ENCODE measurements at regions not wholly inside any gene's neighbourhood (a gene's known extent, or its start where the extent isn't known, plus 50 kb on each side); places are given as distances from the start of the nearest gene placed in this dataset.

DNA sequence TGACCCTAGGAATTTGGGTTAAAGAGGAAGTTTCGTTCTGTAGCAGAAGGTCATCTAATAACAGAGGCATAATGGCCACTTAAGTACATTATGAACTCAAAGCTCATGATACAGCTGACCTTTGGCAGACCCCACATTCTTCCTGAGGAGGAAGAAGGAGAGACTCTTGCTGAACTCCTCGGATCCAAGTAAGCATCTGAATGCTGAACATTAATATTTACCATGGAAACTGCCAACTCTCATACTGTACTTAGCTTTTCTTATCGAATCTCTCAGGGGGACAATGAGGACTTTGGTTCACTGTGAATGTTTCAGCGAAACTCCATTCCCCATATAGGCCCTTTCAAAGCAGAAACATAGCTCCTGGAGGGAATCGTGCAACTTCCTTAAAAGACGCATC, 781.4 kb upstream of the GYPC start:
- H3K9me3 ChIP-seq (ENCODE audit: insufficient read depth, low read depth, low read length), result no peaks in the 10 kb centered on the region
- H3F3A ChIP-seq (ENCODE audit: low read depth), result no peaks in the 10 kb centered on the region
- no peaks in the 10 kb centered on the region for H3K36me3 ChIP-seq (ENCODE audit: insufficient read depth, low read length)
- H3K4me3 ChIP-seq (ENCODE audit: low read length, poor library complexity, severe bottlenecking), result no peak overlapping the region
- H3K79me2 ChIP-seq (ENCODE audit: insufficient read depth, low read length), result no peaks in the 10 kb centered on the region
- H4K20me1 ChIP-seq (ENCODE audit: insufficient read depth, low read length, poor library complexity, severe bottlenecking), result no peaks in the 10 kb centered on the region
- H3K27me3 ChIP-seq (ENCODE audit: insufficient read depth, low read length, poor library complexity, severe bottlenecking), result no peaks in the 10 kb centered on the region
- H3K4me2 ChIP-seq (ENCODE audit: low read depth, low read length, poor library complexity, severe bottlenecking), result no peak overlapping the region
- H3K9me2 ChIP-seq (replicated peaks; ENCODE audit: low read depth, low read length), result no peaks in the 10 kb centered on the region
- no peak overlapping the region for H2AFZ ChIP-seq (ENCODE audit: low read length)
- H3K4me1 ChIP-seq (ENCODE audit: insufficient read depth, low read length, poor library complexity, severe bottlenecking), result no peaks in the 10 kb centered on the region
- H3K9ac ChIP-seq (ENCODE audit: low read depth, low read length, poor library complexity, severe bottlenecking), result no peak overlapping the region
- TF ChIP-seq CTCF (conservative IDR thresholded peaks at IDR 0.05; ENCODE audit: low read length), result no peak
- no peak for TF ChIP-seq EZH2phosphoT487 (IDR thresholded peaks at IDR 0.05; ENCODE audit: borderline replicate concordance)

DNA sequence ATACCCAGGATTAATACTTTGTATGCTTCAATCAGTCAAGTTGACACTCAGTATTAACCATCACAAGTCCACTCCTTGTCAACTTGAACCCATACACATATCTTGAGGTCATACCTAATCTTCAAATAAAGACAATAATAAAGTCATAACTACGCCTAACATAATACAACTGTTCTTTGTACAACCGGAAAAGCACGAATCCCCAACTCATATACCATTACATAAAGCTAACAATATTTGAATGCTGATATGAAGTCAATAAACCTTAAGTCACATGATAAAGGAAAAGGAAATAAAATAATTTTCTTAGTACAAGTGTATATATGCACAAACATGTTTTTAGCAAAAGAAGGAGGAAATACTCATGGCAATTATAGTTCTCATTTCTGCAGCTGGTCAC, 770.6 kb upstream of the GYPC start:
- no peak overlapping the region for H3K9ac ChIP-seq (ENCODE audit: low read depth, low read length, poor library complexity, severe bottlenecking)
- no peak overlapping the region for H2AFZ ChIP-seq (ENCODE audit: low read length)
- H3F3A ChIP-seq (ENCODE audit: low read depth), result no peaks in the 10 kb centered on the region
- H3K79me2 ChIP-seq (ENCODE audit: insufficient read depth, low read length), result no peaks in the 10 kb centered on the region
- H3K27me3 ChIP-seq (ENCODE audit: insufficient read depth, low read length, poor library complexity, severe bottlenecking), result no peaks in the 10 kb centered on the region
- TF ChIP-seq CTCF (conservative IDR thresholded peaks at IDR 0.05; ENCODE audit: low read length), result no peak
- TF ChIP-seq EZH2phosphoT487 (IDR thresholded peaks at IDR 0.05; ENCODE audit: borderline replicate concordance), result no peak
- no peaks in the 10 kb centered on the region for H3K4me1 ChIP-seq (ENCODE audit: insufficient read depth, low read length, poor library complexity, severe bottlenecking)
- H3K9me3 ChIP-seq (ENCODE audit: insufficient read depth, low read depth, low read length), result no peaks in the 10 kb centered on the region
- no peaks in the 10 kb centered on the region for H3K9me2 ChIP-seq (replicated peaks; ENCODE audit: low read depth, low read length)
- no peaks in the 10 kb centered on the region for H3K36me3 ChIP-seq (ENCODE audit: insufficient read depth, low read length)
- no peaks in the 10 kb centered on the region for H4K20me1 ChIP-seq (ENCODE audit: insufficient read depth, low read length, poor library complexity, severe bottlenecking)
- no peak overlapping the region for H3K4me3 ChIP-seq (ENCODE audit: low read length, poor library complexity, severe bottlenecking)
- H3K4me2 ChIP-seq (ENCODE audit: low read depth, low read length, poor library complexity, severe bottlenecking), result no peak overlapping the region

DNA sequence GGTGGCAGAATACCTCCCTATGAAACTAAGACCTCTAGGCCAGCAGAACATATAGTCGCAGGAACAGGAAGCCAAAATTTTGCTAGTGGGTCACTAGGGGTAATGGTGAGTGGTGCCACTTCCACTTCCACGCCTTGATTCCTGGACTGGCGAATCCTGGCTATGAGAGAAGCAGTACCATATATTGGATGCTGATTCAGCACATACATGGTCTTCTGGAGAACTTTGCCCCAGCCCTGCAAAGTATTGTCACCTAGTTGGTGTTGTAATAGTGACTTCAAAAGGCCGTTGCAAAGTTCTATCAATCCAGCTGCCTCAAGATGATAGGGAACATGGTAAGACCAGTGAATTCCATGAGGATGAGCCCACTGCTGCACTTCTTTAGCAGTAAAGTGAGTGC, 769.8 kb upstream of the GYPC start:
- TF ChIP-seq EZH2phosphoT487 (IDR thresholded peaks at IDR 0.05; ENCODE audit: borderline replicate concordance), result no peak
- TF ChIP-seq CTCF (conservative IDR thresholded peaks at IDR 0.05; ENCODE audit: low read length), result no peak
- no peak overlapping the region for H3K4me3 ChIP-seq (ENCODE audit: low read length, poor library complexity, severe bottlenecking)

More for the DNA sequence above, 769.8 kb upstream of the GYPC start:
- Histone ChIP-seq H3F3A (ENCODE audit: low read depth) (no peaks in the 10 kb centered on the region), H2AFZ (ENCODE audit: low read length) (no peak overlapping the region), H3K79me2 (ENCODE audit: insufficient read depth, low read length) (no peaks in the 10 kb centered on the region), H3K9me2 (replicated peaks; ENCODE audit: low read depth, low read length) (no peaks in the 10 kb centered on the region), H3K36me3 (ENCODE audit: insufficient read depth, low read length) (no peaks in the 10 kb centered on the region), H4K20me1 (ENCODE audit: insufficient read depth, low read length, poor library complexity, severe bottlenecking) (no peaks in the 10 kb centered on the region), H3K4me1 (ENCODE audit: insufficient read depth, low read length, poor library complexity, severe bottlenecking) (no peaks in the 10 kb centered on the region), H3K4me2 (ENCODE audit: low read depth, low read length, poor library complexity, severe bottlenecking) (no peak overlapping the region), H3K27me3 (ENCODE audit: insufficient read depth, low read length, poor library complexity, severe bottlenecking) (no peaks in the 10 kb centered on the region), H3K9me3 (ENCODE audit: insufficient read depth, low read depth, low read length) (no peaks in the 10 kb centered on the region), H3K9ac (ENCODE audit: low read depth, low read length, poor library complexity, severe bottlenecking) (no peak overlapping the region)

Data from Loucy (cell line).